B cell (primary cell): ENCODE measurements at regions not wholly inside any gene's neighbourhood (a gene's known extent, or its start where the extent isn't known, plus 50 kb on each side); places are given as distances from the start of the nearest gene placed in this dataset.

Source experiments
- ATAC-seq: fragments of 200-7000 bp; cut with Tn5 transposase; one replicate; pipeline ENCODE4 v1.10.0; 2021; ENCODE audit warnings: low read depth, mild to moderate bottlenecking, moderate number of reproducible peaks, moderate library complexity
- CTCF ChIA-PET: fragments of 350-600 bp; sonication (Branson Sonifier 250); formaldehyde crosslinking; loops from one replicate; lab custom pipeline; 2021; ENCODE audit warnings: antibody characterized with exemption, inconsistent platforms; lab: Charles Lee
- POLR2A ChIA-PET: fragments of 350-600 bp; sonication (Branson Sonifier 250); formaldehyde crosslinking; loops from one replicate; lab custom pipeline; 2021; ENCODE audit warnings: antibody characterized with exemption; lab: Charles Lee
- DNase-seq: peaks from one replicate; pipeline ENCODE4 v3.0.0; 2013
- H2AFZ ChIP-seq: 2 replicates; pipeline ENCODE4 v1.6.1; 2012; ENCODE audit warnings: mild to moderate bottlenecking, low read depth, low read length; ENCODE audit not compliant: insufficient read depth, poor library complexity, severe bottlenecking
- H3K27ac ChIP-seq, 2 donors: 1 replicate in 1 of 2; 2 replicates in 1 of 2; pipeline ENCODE4 v1.5.1; 2012 to 2013; ENCODE audit warnings: low read length in 2 of 2, mild to moderate bottlenecking in 2 of 2, moderate library complexity in 1 of 2
- H3K27me3 ChIP-seq, 4 experiments: fragments of 200-600 bp in 1 of 4; sonication (generic) in 1 of 4; replicated peaks in 1 of 4; 1 replicate in 2 of 4; 2 replicates in 2 of 4; pipeline versions ENCODE4 v1.6.1 to v1.7.0; 2013 to 2016; ENCODE audit warnings: low read length in 3 of 4, mild to moderate bottlenecking in 2 of 4, mixed read lengths in 1 of 4, moderate library complexity in 1 of 4; ENCODE audit not compliant: insufficient read depth in 4 of 4, control insufficient read depth in 3 of 4; ENCODE audit errors: control extremely low read depth in 1 of 4
- H3K36me3 ChIP-seq, 2 experiments: replicated peaks in 1 of 2; 1 replicate in 1 of 2; 2 replicates in 1 of 2; pipeline versions ENCODE4 v1.6.1 to v1.7.1; 2013; ENCODE audit warnings: low read length in 1 of 2; ENCODE audit not compliant: insufficient read depth in 2 of 2, control insufficient read depth in 1 of 2; ENCODE audit errors: control extremely low read depth in 1 of 2, extremely low read depth in 1 of 2
- H3K4me1 ChIP-seq, 2 donors: fragments of 200-600 bp in 1 of 2; sonication (generic) in 1 of 2; 1 replicate in 1 of 2; 2 replicates in 1 of 2; pipeline versions ENCODE4 v1.5.1 to v1.6.1; 2013 to 2017; ENCODE audit warnings: low read length in 2 of 2; ENCODE audit not compliant: control insufficient read depth in 2 of 2, insufficient read depth in 2 of 2
- H3K4me2 ChIP-seq: replicated peaks from 2 replicates; pipeline ENCODE3; 2012; ENCODE audit warnings: mild to moderate bottlenecking, low read depth, low read length; ENCODE audit not compliant: poor library complexity, severe bottlenecking
- H3K4me3 ChIP-seq, 5 experiments: fragments of 200-600 bp in 1 of 5; sonication (generic) in 1 of 5; 1 replicate in 3 of 5; 2 replicates in 2 of 5; pipeline versions ENCODE4 v1.5.1 to v1.7.0; 2011 to 2016; ENCODE audit warnings: low read length in 4 of 5, mild to moderate bottlenecking in 4 of 5, low read depth in 2 of 5, control low read depth in 1 of 5, moderate library complexity in 1 of 5; ENCODE audit not compliant: insufficient read depth in 1 of 5; ENCODE audit errors: control extremely low read depth in 1 of 5, extremely low read depth in 1 of 5
- H3K79me2 ChIP-seq: fragments of 200-600 bp; sonication (generic); one replicate; pipeline ENCODE4 v1.6.0; 2016; ENCODE audit warnings: low read length; ENCODE audit not compliant: control insufficient read depth, insufficient read depth
- H3K9ac ChIP-seq: fragments of 200-600 bp; sonication (generic); 2 replicates; pipeline ENCODE4 v1.6.1; 2017; ENCODE audit warnings: mild to moderate bottlenecking, low read length, moderate library complexity
- H3K9me3 ChIP-seq, 3 donors: one replicate each; pipeline versions ENCODE4 v1.6.1 to v1.7.1; 2013; ENCODE audit warnings: low read length in 2 of 3; ENCODE audit not compliant: control insufficient read depth in 2 of 3, insufficient read depth in 1 of 3; ENCODE audit errors: control extremely low read depth in 1 of 3
- H4K20me1 ChIP-seq: 2 replicates; pipeline ENCODE4 v1.6.0; 2012; ENCODE audit warnings: mild to moderate bottlenecking, low read length; ENCODE audit not compliant: insufficient read depth, control insufficient read depth, poor library complexity, severe bottlenecking
- H3K27ac Mint-ChIP-seq: one replicate; pipeline ENCODE4 v1.8.0; 2021; ENCODE audit warnings: mixed read lengths
- H3K27me3 Mint-ChIP-seq: one replicate; pipeline ENCODE4 v1.8.0; 2021; ENCODE audit warnings: mixed read lengths
- H3K4me1 Mint-ChIP-seq: one replicate; pipeline ENCODE4 v1.8.0; 2021; ENCODE audit warnings: mixed read lengths
- H3K4me3 Mint-ChIP-seq: one replicate; pipeline ENCODE4 v1.8.0; 2021; ENCODE audit warnings: mixed read lengths
- H3K9me3 Mint-ChIP-seq: one replicate; pipeline ENCODE4 v1.8.0; 2022; ENCODE audit warnings: mixed read lengths; ENCODE audit not compliant: insufficient read depth
- CTCF ChIP-seq: fragments of 200-600 bp; IDR thresholded peaks from one replicate; pipeline ENCODE4 v1.8.0; 2022; ENCODE audit warnings: antibody characterized with exemption, mild to moderate bottlenecking
- EZH2 ChIP-seq: IDR thresholded peaks from 2 replicates; pipeline ENCODE4 v1.6.1; 2012; ENCODE audit warnings: borderline replicate concordance, low read depth, mild to moderate bottlenecking, moderate library complexity, low read length; ENCODE audit not compliant: insufficient read depth, poor library complexity, severe bottlenecking
- WGBS: methylation state at CpG from one replicate; pipeline ENCODE4 v1.1.5; 2013; ENCODE audit warnings: missing lambda C conversion rate; ENCODE audit not compliant: insufficient coverage; 5-methylcytosine and 5-hydroxymethylcytosine counted together
- intact Hi-C: fragments of 100-400 bp; cut with micrococcal nuclease; formaldehyde crosslinking; loops from one replicate; pipeline ENCODE4 v1.10.0; 2022

- no peak overlapping the region for H3K27ac Mint-ChIP-seq
Measured at GRCh38 chr5:89010512-89010911, 127.5 kb upstream of the MEF2C start.

GRCh38 chr5:89008291-89008690, 125.3 kb upstream of the MEF2C start:
- POLR2A ChIA-PET: no interaction called here
- H3K4me3 Mint-ChIP-seq: no peak overlapping the region
- Histone ChIP-seq H3K9me3 (peaks cover 0 to 12% (median 1%) of the 10 kb centered on the region in 3 donors), H4K20me1 (no peaks in the 10 kb centered on the region), H3K4me1 (no peaks in the 10 kb centered on the region), H3K27ac (no peak overlapping the region), H2AFZ (no peak overlapping the region), H3K4me2 (no peak overlapping the region), H3K9ac (no peak overlapping the region), H3K79me2 (no peaks in the 10 kb centered on the region), H3K36me3 (no peaks in the 10 kb centered on the region), H3K27me3 (no peaks in the 10 kb centered on the region), H3K4me3 (no peak overlapping the region)
- H3K4me1 Mint-ChIP-seq: no peaks in the 10 kb centered on the region
- H3K9me3 Mint-ChIP-seq: no peaks in the 10 kb centered on the region
- H3K27ac Mint-ChIP-seq: no peak overlapping the region
- no peaks in the 10 kb centered on the region for H3K27me3 Mint-ChIP-seq
- intact Hi-C loops: no loop called here
- TF ChIP-seq EZH2 (no peak), CTCF (no peak)
- WGBS: no CpG with 5 or more reads among the region's 1 CpG
- DNase-seq (no peak), ATAC-seq (no peak)
- CTCF ChIA-PET: no interaction called here

More at GRCh38 chr5:89010512-89010911, 127.5 kb upstream of the MEF2C start:
- Histone ChIP-seq H3K4me1 (no peaks in the 10 kb centered on the region), H3K79me2 (no peaks in the 10 kb centered on the region), H3K9ac (no peak overlapping the region), H3K27me3 (no peaks in the 10 kb centered on the region), H3K36me3 (no peaks in the 10 kb centered on the region), H3K9me3 (peaks cover 0 to 3% (median 1%) of the 10 kb centered on the region in 3 donors), H3K4me2 (no peak overlapping the region), H2AFZ (no peak overlapping the region), H4K20me1 (no peaks in the 10 kb centered on the region), H3K4me3 (no peak overlapping the region), H3K27ac (no peak overlapping the region)
- intact Hi-C loops: no loop called here
- Mint-ChIP-seq H3K9me3 (no peaks in the 10 kb centered on the region), H3K4me3 (no peak overlapping the region), H3K27me3 (no peaks in the 10 kb centered on the region), H3K4me1 (no peaks in the 10 kb centered on the region)
- ATAC-seq (no peak), DNase-seq (no peak)
- ChIA-PET CTCF (no interaction called here), POLR2A (no interaction called here)
- TF ChIP-seq CTCF: no peak
- WGBS: no CpG with 5 or more reads among the region's 2 CpGs
